NCI-H524 treated with DMSO at 0.1 percent for 48 hours (cell line): ENCODE measurements at regions not wholly inside any gene's neighbourhood (a gene's known extent, or its start where the extent isn't known, plus 50 kb on each side); places are given as distances from the start of the nearest gene placed in this dataset.

ENCODE experiments used
- DNase-seq: peaks from one replicate; lab custom pipeline; 2025; lab: John Stamatoyannopoulos, UW

GRCh38 chr4:54495091-54495490, 162.7 kb upstream of the KIT start:
- no peak for DNase-seq

GRCh38 chr4:54495641-54496040, 162.1 kb upstream of the KIT start:
- DNase-seq = no peak

- DNase-seq = no peak
Measured at GRCh38 chr4:54496412-54496811, 161.3 kb upstream of the KIT start.

GRCh38 chr4:54497947-54498346, 159.8 kb upstream of the KIT start:
- DNase-seq = no peak

- DNase-seq = no peak
Measured at GRCh38 chr4:54498661-54499111, 159.1 kb upstream of the KIT start.

- DNase-seq = no peak
Measured at GRCh38 chr4:54499308-54500074, 158.3 kb upstream of the KIT start.

GRCh38 chr4:54505362-54505761, 152.4 kb upstream of the KIT start:
- no peak for DNase-seq

- no peak for DNase-seq
Measured at GRCh38 chr4:54505996-54506395, 151.8 kb upstream of the KIT start.

GRCh38 chr4:54509057-54509456, 148.7 kb upstream of the KIT start:
- no peak for DNase-seq

- no peak for DNase-seq
Measured at GRCh38 chr4:54513204-54513603, 144.6 kb upstream of the KIT start.

- DNase-seq = no peak
Measured at GRCh38 chr4:54513741-54514140, 144.0 kb upstream of the KIT start.

- DNase-seq = no peak
Measured at GRCh38 chr4:54516556-54517215, 141.1 kb upstream of the KIT start.

- no peak for DNase-seq
Measured at GRCh38 chr4:54517781-54518444, 139.8 kb upstream of the KIT start.

- DNase-seq = no peak
Measured at GRCh38 chr4:54525602-54526001, 132.2 kb upstream of the KIT start.

GRCh38 chr4:54526560-54526959, 131.2 kb upstream of the KIT start:
- DNase-seq = no peak

GRCh38 chr4:54527532-54527931, 130.2 kb upstream of the KIT start:
- DNase-seq = no peak

- DNase-seq = peak; percentile 77
Measured at GRCh38 chr4:54539500-54540029, 118.2 kb upstream of the KIT start.

GRCh38 chr4:54540931-54541330, 116.8 kb upstream of the KIT start:
- no peak for DNase-seq

- no peak for DNase-seq
Measured at GRCh38 chr4:54541426-54542118, 116.2 kb upstream of the KIT start.

- no peak for DNase-seq
Measured at GRCh38 chr4:54542119-54542438, 115.7 kb upstream of the KIT start.

- no peak for DNase-seq
Measured at GRCh38 chr4:54542540-54543041, 115.2 kb upstream of the KIT start.

- no peak for DNase-seq
Measured at GRCh38 chr4:54543088-54543795, 114.5 kb upstream of the KIT start.
